GM12878 (cell line): ENCODE measurements at regions not wholly inside any gene's neighbourhood (a gene's known extent, or its start where the extent isn't known, plus 50 kb on each side); places are given as distances from the start of the nearest gene placed in this dataset.

ENCODE experiments used
- ASH2L ChIP-seq: fragments of 300-600, 200-600 bp; sonication (generic); IDR thresholded peaks from 2 replicates; pipeline ENCODE4 v1.6.1; 2017; ENCODE audit warnings: low read depth, mild to moderate bottlenecking, borderline replicate concordance
- BACH1 ChIP-seq: fragments of 450-650 bp; IDR thresholded peaks from 2 replicates; pipeline ENCODE4 v1.6.1; 2017; ENCODE audit warnings: mild to moderate bottlenecking, borderline replicate concordance
- BHLHE40 ChIP-seq, 2 experiments: fragments of 450-650 bp in 1 of 2; IDR thresholded peaks; 2 replicates each; pipeline ENCODE4 v1.6.1; 2011 to 2017; ENCODE audit warnings: low read depth in 2 of 2, borderline replicate concordance in 1 of 2, improper control_type of control experiment in 1 of 2, low read length in 1 of 2, mild to moderate bottlenecking in 1 of 2
- BRCA1 ChIP-seq: IDR thresholded peaks from 2 replicates; pipeline ENCODE4 v1.6.1; 2011; ENCODE audit warnings: low read depth, low read length, improper control_type of control experiment
- EED ChIP-seq: sonication (generic); IDR thresholded peaks from 2 replicates; pipeline ENCODE4 v1.6.1; 2016; ENCODE audit warnings: antibody characterized with exemption, low read depth
- GATAD2B ChIP-seq: fragments of 450-650 bp; conservative IDR thresholded peaks from 2 replicates; pipeline ENCODE4 v1.6.1; 2017; ENCODE audit warnings: low read depth, mild to moderate bottlenecking, moderate library complexity
- HDGF ChIP-seq: fragments of 450-650 bp; IDR thresholded peaks from 2 replicates; pipeline ENCODE4 v1.6.1; 2016; ENCODE audit warnings: antibody characterized with exemption
- IRF4 ChIP-seq: IDR thresholded peaks from 2 replicates; pipeline ENCODE4 v1.6.1; 2011; ENCODE audit warnings: low read depth, low read length
- JUNB ChIP-seq: IDR thresholded peaks from 2 replicates; pipeline ENCODE4 v1.6.1; 2016; ENCODE audit warnings: antibody characterized with exemption, mild to moderate bottlenecking
- NR2F1 ChIP-seq: fragments of 450-650 bp; conservative IDR thresholded peaks from 2 replicates; pipeline ENCODE4 v1.6.1; 2017; ENCODE audit warnings: mild to moderate bottlenecking
- POLR2AphosphoS2 ChIP-seq: IDR thresholded peaks from 2 replicates; pipeline ENCODE4 v1.6.1; 2011; ENCODE audit warnings: low read depth, mild to moderate bottlenecking, low read length, improper control_type of control experiment, moderate library complexity
- SIX5 ChIP-seq: IDR thresholded peaks from 2 replicates; pipeline ENCODE4 v1.6.1; 2011; ENCODE audit warnings: mild to moderate bottlenecking, low read depth, low read length, moderate library complexity; ENCODE audit not compliant: severe bottlenecking
- SPI1 ChIP-seq: IDR thresholded peaks from 2 replicates; pipeline ENCODE4 v1.6.1; 2011; ENCODE audit warnings: low read depth, mild to moderate bottlenecking, low read length, moderate library complexity, borderline replicate concordance; ENCODE audit not compliant: insufficient read depth
- SUZ12 ChIP-seq: fragments of 200-600 bp; sonication (generic); IDR thresholded peaks from one replicate; pipeline ENCODE4 v1.6.1; 2018; ENCODE audit warnings: antibody characterized with exemption, mild to moderate bottlenecking; ENCODE audit not compliant: unreplicated experiment
- TF ChIP-seq, protein P1 (sequence below): fragments of 450-650 bp; IDR thresholded peaks from 2 replicates; pipeline ENCODE4 v1.6.1; 2017; ENCODE audit warnings: low read depth, mild to moderate bottlenecking, moderate library complexity
- TF ChIP-seq, protein P2 (sequence below): fragments of 450-650 bp; IDR thresholded peaks from 2 replicates; pipeline ENCODE4 v1.6.1; 2018; ENCODE audit warnings: mild to moderate bottlenecking, low read depth, moderate library complexity; ENCODE audit not compliant: partially characterized antibody

DNA sequence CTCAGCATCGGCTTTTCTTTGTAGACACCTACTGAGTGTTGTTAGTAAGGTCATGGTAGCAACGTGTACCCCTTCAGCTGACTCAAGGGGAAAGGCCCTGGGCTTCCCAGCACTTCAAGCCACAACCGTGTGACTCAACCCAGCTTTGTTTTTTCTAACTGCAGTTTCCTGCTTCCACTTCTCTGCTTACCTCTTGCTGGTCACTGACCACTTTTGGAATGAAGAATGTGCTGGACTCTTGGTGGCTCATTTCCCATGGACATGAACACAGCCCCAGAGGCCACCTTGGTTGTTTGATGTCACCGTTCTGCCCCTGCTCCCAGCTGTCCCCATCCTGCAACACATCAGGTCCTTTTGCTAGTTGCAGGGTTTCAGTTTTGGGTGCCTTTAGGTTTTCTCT, 69.5 kb upstream of the ZNF438 start (continued):
- TF ChIP-seq POLR2AphosphoS2 (no peak), NR2F1 (peak; percentile 67), IRF4 (0 out of 2 replicates have a peak, but pooled peaks have one; percentile 56), BRCA1 (no peak), HDGF (no peak), EED (peak; percentile 82), SUZ12 (no peak), BACH1 (peak; percentile 38; the same call in 1 of the 2 replicates), JUNB (peak; percentile 69), SIX5 (no peak), ASH2L (no peak), SPI1 (peak; percentile 48; the same call in 1 of the 2 replicates), BHLHE40 (IDR thresholded peaks at IDR 0.05; ENCODE audit: borderline replicate concordance in 1 of 2, low read depth in 2 of 2, low read length in 1 of 2) (peak in 1 of 2 experiments; percentile 41; a peak in 1 of 4 replicates), GATAD2B (0 out of 2 replicates have a peak, but pooled peaks have one; percentile 38)
- TF ChIP-seq, protein P1, sequence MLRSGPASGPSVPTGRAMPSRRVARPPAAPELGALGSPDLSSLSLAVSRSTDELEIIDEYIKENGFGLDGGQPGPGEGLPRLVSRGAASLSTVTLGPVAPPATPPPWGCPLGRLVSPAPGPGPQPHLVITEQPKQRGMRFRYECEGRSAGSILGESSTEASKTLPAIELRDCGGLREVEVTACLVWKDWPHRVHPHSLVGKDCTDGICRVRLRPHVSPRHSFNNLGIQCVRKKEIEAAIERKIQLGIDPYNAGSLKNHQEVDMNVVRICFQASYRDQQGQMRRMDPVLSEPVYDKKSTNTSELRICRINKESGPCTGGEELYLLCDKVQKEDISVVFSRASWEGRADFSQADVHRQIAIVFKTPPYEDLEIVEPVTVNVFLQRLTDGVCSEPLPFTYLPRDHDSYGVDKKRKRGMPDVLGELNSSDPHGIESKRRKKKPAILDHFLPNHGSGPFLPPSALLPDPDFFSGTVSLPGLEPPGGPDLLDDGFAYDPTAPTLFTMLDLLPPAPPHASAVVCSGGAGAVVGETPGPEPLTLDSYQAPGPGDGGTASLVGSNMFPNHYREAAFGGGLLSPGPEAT, result peak; percentile 89
- TF ChIP-seq, protein P2, sequence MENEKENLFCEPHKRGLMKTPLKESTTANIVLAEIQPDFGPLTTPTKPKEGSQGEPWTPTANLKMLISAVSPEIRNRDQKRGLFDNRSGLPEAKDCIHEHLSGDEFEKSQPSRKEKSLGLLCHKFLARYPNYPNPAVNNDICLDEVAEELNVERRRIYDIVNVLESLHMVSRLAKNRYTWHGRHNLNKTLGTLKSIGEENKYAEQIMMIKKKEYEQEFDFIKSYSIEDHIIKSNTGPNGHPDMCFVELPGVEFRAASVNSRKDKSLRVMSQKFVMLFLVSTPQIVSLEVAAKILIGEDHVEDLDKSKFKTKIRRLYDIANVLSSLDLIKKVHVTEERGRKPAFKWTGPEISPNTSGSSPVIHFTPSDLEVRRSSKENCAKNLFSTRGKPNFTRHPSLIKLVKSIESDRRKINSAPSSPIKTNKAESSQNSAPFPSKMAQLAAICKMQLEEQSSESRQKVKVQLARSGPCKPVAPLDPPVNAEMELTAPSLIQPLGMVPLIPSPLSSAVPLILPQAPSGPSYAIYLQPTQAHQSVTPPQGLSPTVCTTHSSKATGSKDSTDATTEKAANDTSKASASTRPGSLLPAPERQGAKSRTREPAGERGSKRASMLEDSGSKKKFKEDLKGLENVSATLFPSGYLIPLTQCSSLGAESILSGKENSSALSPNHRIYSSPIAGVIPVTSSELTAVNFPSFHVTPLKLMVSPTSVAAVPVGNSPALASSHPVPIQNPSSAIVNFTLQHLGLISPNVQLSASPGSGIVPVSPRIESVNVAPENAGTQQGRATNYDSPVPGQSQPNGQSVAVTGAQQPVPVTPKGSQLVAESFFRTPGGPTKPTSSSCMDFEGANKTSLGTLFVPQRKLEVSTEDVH, result no peak
